ENCODE measurements at regions not wholly inside any gene's neighbourhood (a gene's known extent, or its start where the extent isn't known, plus 50 kb on each side); places are given as distances from the start of the nearest gene placed in this dataset.

- no peak overlapping the region for H3K9ac ChIP-seq (ENCODE audit: low read length)
- H3K36me3 ChIP-seq (ENCODE audit: insufficient read depth, low read length) = no peaks in the 10 kb centered on the region
- peaks cover 37% of the 10 kb centered on the region for H3K4me1 ChIP-seq (ENCODE audit: insufficient read depth, low read length)
- H3K4me3 ChIP-seq (ENCODE audit: low read depth in 1 of 2, low read length in 2 of 2) = no peak overlapping the region
- no peak overlapping the region for H3K27ac ChIP-seq (ENCODE audit: low read depth, low read length)
- H3K9me3 ChIP-seq (ENCODE audit: low read length) = no peaks in the 10 kb centered on the region
- peaks cover 0 to 7% of the 10 kb centered on the region in 2 donors for H3K27me3 ChIP-seq (ENCODE audit: control insufficient read depth in 1 of 2, insufficient read depth in 2 of 2, low read length in 2 of 2)
Measured at GRCh38 chr6:170023620-170024521, 267.0 kb downstream of the DLL1 start.

GRCh38 chr6:170022827-170023619, 267.9 kb downstream of the DLL1 start:
- peaks cover 37% of the 10 kb centered on the region for H3K4me1 ChIP-seq (ENCODE audit: insufficient read depth, low read length)
- peaks cover 0 to 7% of the 10 kb centered on the region in 2 donors for H3K27me3 ChIP-seq (ENCODE audit: control insufficient read depth in 1 of 2, insufficient read depth in 2 of 2, low read length in 2 of 2)
- no peak overlapping the region for H3K9ac ChIP-seq (ENCODE audit: low read length)
- no peak overlapping the region for H3K4me3 ChIP-seq (ENCODE audit: low read depth in 1 of 2, low read length in 2 of 2)
- H3K9me3 ChIP-seq (ENCODE audit: low read length) = no peaks in the 10 kb centered on the region
- no peak overlapping the region for H3K27ac ChIP-seq (ENCODE audit: low read depth, low read length)
- H3K36me3 ChIP-seq (ENCODE audit: insufficient read depth, low read length) = no peaks in the 10 kb centered on the region

- H3K4me3 ChIP-seq (ENCODE audit: low read depth in 1 of 2, low read length in 2 of 2) = no peak overlapping the region
- H3K27me3 ChIP-seq (ENCODE audit: control insufficient read depth in 1 of 2, insufficient read depth in 2 of 2, low read length in 2 of 2) = peaks cover 0 to 7% of the 10 kb centered on the region in 2 donors
- H3K9ac ChIP-seq (ENCODE audit: low read length) = no peak overlapping the region
- no peak overlapping the region for H3K27ac ChIP-seq (ENCODE audit: low read depth, low read length)
- no peaks in the 10 kb centered on the region for H3K9me3 ChIP-seq (ENCODE audit: low read length)
- peaks cover 33% of the 10 kb centered on the region for H3K4me1 ChIP-seq (ENCODE audit: insufficient read depth, low read length)
- H3K36me3 ChIP-seq (ENCODE audit: insufficient read depth, low read length) = no peaks in the 10 kb centered on the region
Measured at GRCh38 chr6:170022291-170022722, 268.6 kb downstream of the DLL1 start.

- Histone ChIP-seq H3K27ac (ENCODE audit: low read depth, low read length) (no peak overlapping the region), H3K9ac (ENCODE audit: low read length) (no peak overlapping the region), H3K27me3 (ENCODE audit: control insufficient read depth in 1 of 2, insufficient read depth in 2 of 2, low read length in 2 of 2) (peaks cover 0 to 7% of the 10 kb centered on the region in 2 donors), H3K9me3 (ENCODE audit: low read length) (no peaks in the 10 kb centered on the region), H3K36me3 (ENCODE audit: insufficient read depth, low read length) (no peaks in the 10 kb centered on the region), H3K4me3 (ENCODE audit: low read depth in 1 of 2, low read length in 2 of 2) (no peak overlapping the region), H3K4me1 (ENCODE audit: insufficient read depth, low read length) (peaks cover 26% of the 10 kb centered on the region)
Measured at GRCh38 chr6:170021579-170021978, 269.3 kb downstream of the DLL1 start.

GRCh38 chr6:170019818-170020583, 268.6 kb downstream of the ERMARD start:
- H3K9me3 ChIP-seq (ENCODE audit: low read length) = no peaks in the 10 kb centered on the region
- no peak overlapping the region for H3K9ac ChIP-seq (ENCODE audit: low read length)
- peaks cover 0 to 7% of the 10 kb centered on the region in 2 donors for H3K27me3 ChIP-seq (ENCODE audit: control insufficient read depth in 1 of 2, insufficient read depth in 2 of 2, low read length in 2 of 2)
- peaks cover 10% of the 10 kb centered on the region for H3K4me1 ChIP-seq (ENCODE audit: insufficient read depth, low read length)
- H3K27ac ChIP-seq (ENCODE audit: low read depth, low read length) = no peak overlapping the region
- no peaks in the 10 kb centered on the region for H3K36me3 ChIP-seq (ENCODE audit: insufficient read depth, low read length)
- no peak overlapping the region for H3K4me3 ChIP-seq (ENCODE audit: low read depth in 1 of 2, low read length in 2 of 2)

GRCh38 chr6:170018936-170019817, 267.8 kb downstream of the ERMARD start:
- no peaks in the 10 kb centered on the region for H3K9me3 ChIP-seq (ENCODE audit: low read length)
- H3K4me1 ChIP-seq (ENCODE audit: insufficient read depth, low read length) = peaks cover 2% of the 10 kb centered on the region
- no peaks in the 10 kb centered on the region for H3K36me3 ChIP-seq (ENCODE audit: insufficient read depth, low read length)
- H3K9ac ChIP-seq (ENCODE audit: low read length) = no peak overlapping the region
- H3K4me3 ChIP-seq (ENCODE audit: low read depth in 1 of 2, low read length in 2 of 2) = no peak overlapping the region
- no peak overlapping the region for H3K27ac ChIP-seq (ENCODE audit: low read depth, low read length)
- peaks cover 0 to 7% of the 10 kb centered on the region in 2 donors for H3K27me3 ChIP-seq (ENCODE audit: control insufficient read depth in 1 of 2, insufficient read depth in 2 of 2, low read length in 2 of 2)

GRCh38 chr6:170018422-170018935, 267.1 kb downstream of the ERMARD start:
- Histone ChIP-seq H3K9me3 (ENCODE audit: low read length) (no peaks in the 10 kb centered on the region), H3K27me3 (ENCODE audit: control insufficient read depth in 1 of 2, insufficient read depth in 2 of 2, low read length in 2 of 2) (peaks cover 0 to 7% of the 10 kb centered on the region in 2 donors), H3K4me3 (ENCODE audit: low read depth in 1 of 2, low read length in 2 of 2) (no peak overlapping the region), H3K4me1 (ENCODE audit: insufficient read depth, low read length) (no peaks in the 10 kb centered on the region), H3K27ac (ENCODE audit: low read depth, low read length) (no peak overlapping the region), H3K9ac (ENCODE audit: low read length) (no peak overlapping the region), H3K36me3 (ENCODE audit: insufficient read depth, low read length) (no peaks in the 10 kb centered on the region)

- Histone ChIP-seq H3K4me3 (ENCODE audit: low read depth in 1 of 2, low read length in 2 of 2) (no peak overlapping the region), H3K27ac (ENCODE audit: low read depth, low read length) (no peak overlapping the region), H3K36me3 (ENCODE audit: insufficient read depth, low read length) (no peaks in the 10 kb centered on the region), H3K9ac (ENCODE audit: low read length) (no peak overlapping the region), H3K9me3 (ENCODE audit: low read length) (no peaks in the 10 kb centered on the region), H3K4me1 (ENCODE audit: insufficient read depth, low read length) (no peaks in the 10 kb centered on the region), H3K27me3 (ENCODE audit: control insufficient read depth in 1 of 2, insufficient read depth in 2 of 2, low read length in 2 of 2) (peaks cover 0 to under 1% of the 10 kb centered on the region in 2 donors)
Measured at GRCh38 chr6:170017603-170018320, 266.3 kb downstream of the ERMARD start.

GRCh38 chr6:170013815-170014214, 262.4 kb downstream of the ERMARD start:
- Histone ChIP-seq H3K27me3 (ENCODE audit: control insufficient read depth in 1 of 2, insufficient read depth in 2 of 2, low read length in 2 of 2) (no peaks in the 10 kb centered on the region), H3K4me3 (ENCODE audit: low read depth in 1 of 2, low read length in 2 of 2) (no peak overlapping the region), H3K9ac (ENCODE audit: low read length) (no peak overlapping the region), H3K36me3 (ENCODE audit: insufficient read depth, low read length) (no peaks in the 10 kb centered on the region), H3K4me1 (ENCODE audit: insufficient read depth, low read length) (no peaks in the 10 kb centered on the region), H3K9me3 (ENCODE audit: low read length) (no peaks in the 10 kb centered on the region), H3K27ac (ENCODE audit: low read depth, low read length) (no peak overlapping the region)

- H3K27me3 ChIP-seq (ENCODE audit: control insufficient read depth in 1 of 2, insufficient read depth in 2 of 2, low read length in 2 of 2) = no peaks in the 10 kb centered on the region
- H3K36me3 ChIP-seq (ENCODE audit: insufficient read depth, low read length) = no peaks in the 10 kb centered on the region
- H3K27ac ChIP-seq (ENCODE audit: low read depth, low read length) = no peak overlapping the region
- H3K4me1 ChIP-seq (ENCODE audit: insufficient read depth, low read length) = no peaks in the 10 kb centered on the region
- H3K9me3 ChIP-seq (ENCODE audit: low read length) = no peaks in the 10 kb centered on the region
- H3K9ac ChIP-seq (ENCODE audit: low read length) = no peak overlapping the region
- no peak overlapping the region for H3K4me3 ChIP-seq (ENCODE audit: low read depth in 1 of 2, low read length in 2 of 2)
Measured at GRCh38 chr6:170012037-170012330, 260.6 kb downstream of the ERMARD start.

Data from muscle layer of colon (tissue), 2 donors.